ENCODE measurements at regions not wholly inside any gene's neighbourhood (a gene's known extent, or its start where the extent isn't known, plus 50 kb on each side); places are given as distances from the start of the nearest gene placed in this dataset.

- DNase-seq (ENCODE audit: low spot score): no peak
Measured at GRCh38 chr22:47251911-47252310, 489.5 kb downstream of the TBC1D22A start.

GRCh38 chr22:47250995-47251765 lies 488.7 kb downstream of the TBC1D22A start:
- no peak for DNase-seq (ENCODE audit: low spot score)

- DNase-seq (ENCODE audit: low spot score): no peak
Measured at GRCh38 chr22:47249370-47249928, 487.0 kb downstream of the TBC1D22A start.

GRCh38 chr22:47248925-47249324 lies 486.5 kb downstream of the TBC1D22A start:
- no peak for DNase-seq (ENCODE audit: low spot score)

- no peak for DNase-seq (ENCODE audit: low spot score)
Measured at GRCh38 chr22:47247579-47248240, 485.3 kb downstream of the TBC1D22A start.

DNA sequence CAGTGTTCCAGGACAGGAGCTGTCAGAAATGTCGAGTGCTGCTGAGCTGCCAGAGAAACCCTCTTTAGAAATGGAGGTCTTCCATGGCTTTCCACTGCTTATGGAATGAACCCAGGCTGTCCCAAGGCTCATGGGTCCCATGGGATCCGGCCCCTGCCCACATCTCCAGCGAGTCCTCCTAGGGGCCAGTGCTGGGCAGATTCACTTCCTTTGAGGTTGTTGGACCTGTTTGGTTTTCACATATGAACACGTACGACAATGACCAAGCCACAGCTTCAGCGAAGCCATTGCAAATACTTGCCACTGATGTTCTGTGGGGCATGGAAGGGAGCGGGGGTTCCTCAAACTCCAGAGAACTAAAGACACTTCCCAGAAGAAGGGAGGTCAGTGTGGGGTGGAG lies 483.3 kb downstream of the TBC1D22A start:
- no peak for DNase-seq (ENCODE audit: low spot score)

DNA sequence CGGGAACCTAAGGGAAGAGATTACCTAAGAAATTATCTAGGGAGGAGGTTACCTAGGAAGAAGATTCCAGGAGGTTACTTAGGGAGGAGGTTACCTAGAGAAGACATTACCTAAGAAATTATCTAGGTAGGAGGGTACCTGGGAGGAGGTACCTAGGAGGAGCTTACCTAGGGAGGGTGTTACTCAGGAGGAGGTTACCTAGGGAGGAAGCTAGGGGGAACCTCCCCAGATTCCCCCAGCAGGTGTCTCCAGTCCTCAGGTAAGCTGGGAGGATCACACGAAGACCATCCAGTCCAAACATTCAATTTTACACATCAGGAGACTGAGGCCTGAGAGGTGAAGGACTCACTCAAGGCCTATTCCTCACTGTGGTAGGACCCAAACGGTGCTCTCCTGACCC lies 482.8 kb downstream of the TBC1D22A start:
- DNase-seq (ENCODE audit: low spot score): no peak

DNA sequence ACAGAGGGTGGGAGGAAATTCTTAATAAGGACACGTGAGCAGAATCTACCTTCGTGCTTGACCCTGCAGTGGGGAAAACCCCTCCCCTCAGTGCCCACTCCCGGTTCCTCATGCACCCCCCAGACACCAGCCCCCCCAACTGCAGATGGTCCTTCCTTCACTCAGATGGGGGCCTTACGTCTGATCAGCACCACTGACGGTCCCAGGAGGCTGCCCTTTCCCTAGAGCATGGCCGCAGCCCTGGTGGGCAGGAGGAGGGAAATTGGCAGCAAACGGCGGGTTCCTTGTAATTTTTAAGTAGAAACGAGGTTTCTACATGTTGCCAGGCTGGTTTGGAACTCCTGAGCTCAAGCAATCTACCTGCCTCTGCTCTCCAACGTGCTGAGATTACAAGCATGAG lies 477.7 kb downstream of the TBC1D22A start:
- no peak for DNase-seq (ENCODE audit: low spot score)

GRCh38 chr22:47239474-47239860 lies 477.0 kb downstream of the TBC1D22A start:
- no peak for DNase-seq (ENCODE audit: low spot score)

DNA sequence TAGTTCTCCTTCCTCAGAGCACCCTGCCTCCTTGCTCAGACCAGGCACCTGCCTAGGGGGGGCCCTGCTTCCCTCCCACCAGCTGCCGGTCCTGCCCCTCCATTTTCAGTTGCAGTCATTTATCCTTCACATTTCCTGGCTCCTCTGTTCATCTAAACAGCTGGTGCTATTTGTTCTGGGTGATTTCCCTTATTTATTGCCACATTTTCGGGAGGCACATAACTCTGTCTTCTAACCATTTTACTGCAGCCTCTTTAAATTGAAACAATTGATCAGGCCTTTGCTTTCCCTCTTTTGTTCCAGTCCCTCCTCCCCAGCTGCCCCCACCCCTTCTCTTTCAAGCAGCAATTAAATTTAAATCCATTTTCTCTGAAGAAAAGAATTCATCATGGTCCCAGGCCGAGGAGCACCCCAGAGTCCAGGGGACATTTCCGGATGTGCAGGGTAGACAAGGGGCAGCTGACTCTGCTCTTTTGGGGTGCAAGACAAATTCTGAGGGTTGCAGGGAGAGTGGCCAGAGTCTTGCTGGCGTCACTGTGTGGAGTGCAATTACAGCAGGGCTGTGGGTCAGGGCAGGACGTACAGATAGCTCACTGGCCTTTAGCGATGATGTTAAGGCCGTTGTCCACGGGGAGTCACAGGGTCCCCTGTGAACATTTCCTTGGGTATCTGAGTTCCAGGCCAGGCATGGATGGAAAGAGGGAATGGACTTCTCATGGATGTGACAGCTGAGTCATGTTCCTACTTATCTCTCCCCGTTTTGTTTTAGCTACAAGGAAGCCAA lies 476.4 kb downstream of the TBC1D22A start:
- DNase-seq (ENCODE audit: low spot score): no peak

DNA sequence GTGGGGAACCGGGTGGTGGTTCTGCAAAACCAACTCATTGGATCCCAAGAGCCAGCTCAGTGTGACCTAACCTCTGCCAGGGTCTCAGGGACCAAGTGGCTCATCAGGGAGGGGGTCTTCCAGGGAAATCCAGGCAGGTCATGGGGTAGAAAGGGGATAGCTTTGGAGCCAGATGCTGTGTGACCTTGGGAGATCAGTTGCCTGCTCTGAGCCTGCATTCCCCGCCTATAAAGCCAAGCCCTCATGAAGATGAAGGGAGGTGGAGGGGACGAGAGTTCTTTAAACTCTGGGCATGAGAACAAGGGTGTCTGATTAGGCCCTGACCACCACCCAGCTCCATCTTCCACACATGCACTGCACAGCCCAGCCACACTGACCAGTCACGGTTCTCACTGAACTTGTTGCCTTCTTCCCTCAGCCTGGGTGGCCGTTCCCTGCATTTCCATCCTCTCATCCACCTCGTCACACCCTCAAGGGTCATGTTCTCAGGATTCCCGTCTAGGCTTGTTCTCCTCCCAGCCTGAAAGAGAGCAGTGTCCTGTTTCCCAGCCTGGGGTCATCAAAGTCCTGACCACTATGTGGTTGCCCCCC lies 475.5 kb downstream of the TBC1D22A start:
- no peak for DNase-seq (ENCODE audit: low spot score)

- DNase-seq (ENCODE audit: low spot score): no peak
Measured at GRCh38 chr22:47236718-47237117, 474.3 kb downstream of the TBC1D22A start.

GRCh38 chr22:47236161-47236560 lies 473.7 kb downstream of the TBC1D22A start:
- DNase-seq (ENCODE audit: low spot score): no peak

DNA sequence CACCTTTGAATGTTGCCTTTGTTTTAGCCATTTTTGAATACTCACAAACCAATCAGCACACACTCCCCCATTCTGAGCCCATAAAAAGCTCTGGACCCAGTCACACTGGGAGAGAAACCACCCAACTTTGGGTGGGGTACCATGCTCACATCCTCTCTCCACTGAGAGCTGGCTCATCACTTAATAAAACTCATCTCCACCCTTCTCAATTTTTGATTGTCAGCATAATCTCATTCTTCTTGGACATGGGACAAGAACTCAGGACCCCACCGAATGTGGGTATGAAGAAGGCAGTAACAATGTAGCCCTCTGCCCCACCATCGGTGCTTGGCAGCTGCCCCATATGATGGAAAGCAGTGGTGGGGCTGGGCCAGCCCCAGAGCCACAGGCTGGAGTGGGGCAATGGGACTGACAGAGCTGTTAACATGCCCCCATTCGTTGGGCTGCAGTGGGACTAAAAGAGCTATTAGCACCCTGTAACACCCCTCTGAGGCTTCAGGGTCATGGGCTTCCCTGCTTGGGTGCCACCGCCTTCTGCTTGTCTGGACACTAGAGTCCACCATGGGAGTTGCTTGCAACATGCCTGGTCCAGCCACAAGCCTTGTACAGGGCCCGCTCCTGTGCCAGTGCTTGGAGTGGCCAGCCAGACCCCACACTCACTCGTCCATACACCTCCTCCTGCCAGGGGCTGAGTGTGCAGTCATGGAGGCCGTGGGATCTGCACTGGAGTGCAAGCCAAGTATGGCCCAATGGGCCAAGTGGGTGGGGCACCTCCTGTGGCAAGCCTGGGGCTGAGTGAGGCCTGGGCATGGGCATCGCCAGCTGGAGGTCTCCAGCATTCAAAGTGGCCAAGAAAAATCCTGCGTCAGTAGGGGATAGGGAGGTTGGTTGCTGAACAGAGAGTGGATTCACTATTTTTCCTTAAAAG lies 471.1 kb downstream of the TBC1D22A start:
- no peak for DNase-seq (ENCODE audit: low spot score)

- no peak for DNase-seq (ENCODE audit: low spot score)
Measured at GRCh38 chr22:47232753-47233152, 470.3 kb downstream of the TBC1D22A start.

DNA sequence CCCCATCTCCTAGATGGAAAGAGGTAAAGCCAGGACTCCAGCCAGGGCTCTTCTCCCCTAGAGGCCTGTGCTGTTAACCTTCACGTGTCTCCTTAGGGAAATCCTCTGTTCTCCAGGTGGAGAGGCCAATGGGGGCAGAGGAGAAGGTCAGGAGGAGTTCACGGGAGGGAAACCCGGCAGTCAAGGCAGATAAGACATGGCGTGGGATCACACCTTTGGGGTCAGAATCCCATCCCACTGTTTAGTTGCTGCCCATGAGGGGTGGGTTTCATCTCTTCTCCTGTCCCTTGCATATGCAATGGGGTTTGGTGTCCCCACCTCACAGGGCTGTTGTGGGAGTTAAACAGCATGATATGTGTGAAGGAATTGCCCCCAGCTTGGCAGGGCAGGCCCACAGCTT lies 469.7 kb downstream of the TBC1D22A start:
- DNase-seq (ENCODE audit: low spot score): no peak

- no peak for DNase-seq (ENCODE audit: low spot score)
Measured at GRCh38 chr22:47231759-47232158, 469.3 kb downstream of the TBC1D22A start.

GRCh38 chr22:47230741-47231140 lies 468.3 kb downstream of the TBC1D22A start:
- no peak for DNase-seq (ENCODE audit: low spot score)

- no peak for DNase-seq (ENCODE audit: low spot score)
Measured at GRCh38 chr22:47230251-47230650, 467.8 kb downstream of the TBC1D22A start.

GRCh38 chr22:47228767-47229166 lies 466.3 kb downstream of the TBC1D22A start:
- DNase-seq (ENCODE audit: low spot score): no peak

Data from CD4-positive, alpha-beta T cell treated with Interleukin-2 at 100 ng/mL for 4 hours (primary cell).